H9 (cell line): ENCODE measurements at regions not wholly inside any gene's neighbourhood (a gene's known extent, or its start where the extent isn't known, plus 50 kb on each side); places are given as distances from the start of the nearest gene placed in this dataset.

ENCODE experiments used
- DNase-seq: peaks from one replicate; pipeline ENCODE4 v3.0.0-alpha.2; 2017
- H2AFZ ChIP-seq: one replicate; pipeline ENCODE4 v1.6.1; 2013; ENCODE audit warnings: mild to moderate bottlenecking, low read length, control low read depth, moderate library complexity
- H2AK5ac ChIP-seq: 2 replicates; pipeline ENCODE4 v1.6.1; 2013; ENCODE audit warnings: low read length, control low read depth, mixed read lengths; ENCODE audit not compliant: insufficient read length
- H2BK120ac ChIP-seq: one replicate; pipeline ENCODE4 v1.6.1; 2013; ENCODE audit warnings: low read depth, mild to moderate bottlenecking, low read length, control low read depth, inconsistent platforms; ENCODE audit not compliant: poor library complexity, severe bottlenecking
- H2BK12ac ChIP-seq: 2 replicates; pipeline ENCODE4 v1.6.1; 2013; ENCODE audit warnings: low read length, control low read depth, mixed read lengths, low read depth; ENCODE audit not compliant: insufficient read length
- H2BK15ac ChIP-seq: 2 replicates; pipeline ENCODE4 v1.6.1; 2013; ENCODE audit warnings: low read depth, low read length, control low read depth
- H2BK20ac ChIP-seq: one replicate; pipeline ENCODE4 v1.6.1; 2013; ENCODE audit warnings: low read depth, mild to moderate bottlenecking, low read length, control low read depth, inconsistent platforms; ENCODE audit not compliant: poor library complexity, severe bottlenecking
- H2BK5ac ChIP-seq: 2 replicates; pipeline ENCODE4 v1.6.1; 2013; ENCODE audit warnings: low read length, control low read depth, mixed read lengths; ENCODE audit not compliant: insufficient read length
- H3K14ac ChIP-seq: 2 replicates; pipeline ENCODE4 v1.6.1; 2013; ENCODE audit warnings: low read length, control low read depth; ENCODE audit not compliant: insufficient read depth
- H3K18ac ChIP-seq: 2 replicates; pipeline ENCODE4 v1.6.1; 2013; ENCODE audit warnings: low read depth, mild to moderate bottlenecking, mixed read lengths, low read length, control low read depth; ENCODE audit not compliant: insufficient read length
- H3K23ac ChIP-seq: 2 replicates; pipeline ENCODE4 v1.6.1; 2013; ENCODE audit warnings: low read length, control low read depth, mixed read lengths, low read depth; ENCODE audit not compliant: insufficient read length
- H3K23me2 ChIP-seq: 2 replicates; pipeline ENCODE4 v1.6.1; 2013; ENCODE audit warnings: low read depth, mild to moderate bottlenecking, mixed read lengths, low read length, control low read depth; ENCODE audit not compliant: insufficient read length, poor library complexity, severe bottlenecking
- H3K27ac ChIP-seq: 2 replicates; pipeline ENCODE4 v1.5.1; 2013; ENCODE audit warnings: low read length, control low read depth, mixed read lengths, low read depth; ENCODE audit not compliant: insufficient read length
- H3K27me3 ChIP-seq: 2 replicates; pipeline ENCODE4 v1.6.1; 2013; ENCODE audit warnings: low read length, control low read depth, inconsistent platforms; ENCODE audit not compliant: insufficient read depth
- H3K4ac ChIP-seq: 2 replicates; pipeline ENCODE4 v1.6.1; 2013; ENCODE audit warnings: low read depth, mild to moderate bottlenecking, control low read depth, inconsistent platforms, low read length, moderate library complexity
- H3K4me1 ChIP-seq: 2 replicates; pipeline ENCODE4 v1.6.1; 2013; ENCODE audit warnings: low read length, control low read depth, inconsistent platforms; ENCODE audit not compliant: insufficient read depth
- H3K4me2 ChIP-seq: 2 replicates; pipeline ENCODE4 v1.6.1; 2013; ENCODE audit warnings: low read length, control low read depth, mixed read lengths; ENCODE audit not compliant: insufficient read length, insufficient read depth
- H3K56ac ChIP-seq: 2 replicates; pipeline ENCODE4 v1.6.1; 2013; ENCODE audit warnings: low read depth, mild to moderate bottlenecking, mixed read lengths, low read length, control low read depth; ENCODE audit not compliant: insufficient read length
- H3K79me1 ChIP-seq: 2 replicates; pipeline ENCODE4 v1.6.1; 2013; ENCODE audit warnings: low read depth, mild to moderate bottlenecking, moderate library complexity, low read length, control low read depth, inconsistent platforms; ENCODE audit not compliant: insufficient read depth, poor library complexity, severe bottlenecking
- H3K79me2 ChIP-seq: 2 replicates; pipeline ENCODE4 v1.6.1; 2013; ENCODE audit warnings: low read length, control low read depth, inconsistent platforms; ENCODE audit not compliant: insufficient read depth
- H3K9ac ChIP-seq: 2 replicates; pipeline ENCODE4 v1.6.1; 2013; ENCODE audit warnings: low read length, control low read depth, mixed read lengths; ENCODE audit not compliant: insufficient read length; ENCODE audit errors: extremely low read depth
- H3K9me3 ChIP-seq: one replicate; pipeline ENCODE4 v1.6.1; 2013; ENCODE audit warnings: low read depth, low read length, inconsistent platforms; ENCODE audit not compliant: control insufficient read depth
- H3T11ph ChIP-seq: one replicate; pipeline ENCODE4 v1.6.1; 2013; ENCODE audit warnings: mild to moderate bottlenecking, low read length, control low read depth, inconsistent platforms
- H4K20me1 ChIP-seq: one replicate; pipeline ENCODE4 v1.6.1; 2013; ENCODE audit not compliant: control insufficient read depth, insufficient read length, insufficient read depth
- H4K5ac ChIP-seq: 2 replicates; pipeline ENCODE4 v1.6.1; 2013; ENCODE audit warnings: low read depth, mild to moderate bottlenecking, mixed read lengths, low read length, control low read depth; ENCODE audit not compliant: insufficient read length
- H4K8ac ChIP-seq: replicated peaks from 2 replicates; pipeline ENCODE4 v1.6.1; 2013; ENCODE audit warnings: low read length, control low read depth, mixed read lengths, low read depth; ENCODE audit not compliant: insufficient read length
- H4K91ac ChIP-seq: 2 replicates; pipeline ENCODE4 v1.6.1; 2013; ENCODE audit warnings: low read depth, mild to moderate bottlenecking, moderate library complexity, mixed read lengths, low read length, control low read depth; ENCODE audit not compliant: insufficient read length
- H3K27ac Mint-ChIP-seq, 3 experiments: 2 replicates in 2 of 3; 3 replicates in 1 of 3; pipeline ENCODE4 v1.8.0; 2020 to 2021; ENCODE audit warnings: mixed read lengths in 3 of 3, mild to moderate bottlenecking in 1 of 3, moderate library complexity in 1 of 3
- H3K27me3 Mint-ChIP-seq: 2 replicates; pipeline ENCODE4 v1.8.0; 2021; ENCODE audit warnings: low read depth, mild to moderate bottlenecking, moderate library complexity, mixed read lengths
- H3K36me3 Mint-ChIP-seq, 3 experiments: 2 replicates in 2 of 3; 3 replicates in 1 of 3; pipeline ENCODE4 v1.8.0; 2020 to 2021; ENCODE audit warnings: low read depth in 3 of 3, mixed read lengths in 3 of 3; ENCODE audit not compliant: insufficient read depth in 1 of 3
- H3K4me1 Mint-ChIP-seq, 2 experiments: 2 replicates each; pipeline ENCODE4 v1.8.0; 2020; ENCODE audit warnings: mixed read lengths in 2 of 2
- H3K4me3 Mint-ChIP-seq, 2 experiments: 2 replicates in 1 of 2; 3 replicates in 1 of 2; pipeline ENCODE4 v1.8.0; 2020 to 2021; ENCODE audit warnings: mild to moderate bottlenecking in 2 of 2, mixed read lengths in 2 of 2, moderate library complexity in 1 of 2
- H3K9me3 Mint-ChIP-seq, 2 experiments: 2 replicates in 1 of 2; 3 replicates in 1 of 2; pipeline ENCODE4 v1.8.0; 2020; ENCODE audit warnings: mild to moderate bottlenecking in 2 of 2, mixed read lengths in 2 of 2, moderate library complexity in 1 of 2
- CTCF ChIP-seq: fragments of 200-600 bp; sonication (generic); conservative IDR thresholded peaks from 3 replicates; pipeline ENCODE4 v1.8.0; 2021; ENCODE audit warnings: antibody characterized with exemption, mild to moderate bottlenecking
- WGBS: extraction: QIAGEN DNeasy Blood & Tissue Kit; methylation state at CpG from one replicate; pipeline ENCODE4 v1.1.7; 2013; ENCODE audit warnings: missing lambda C conversion rate, low lambda C conversion rate, mixed read lengths; ENCODE audit not compliant: insufficient read length; ENCODE audit errors: extremely low coverage; 5-methylcytosine and 5-hydroxymethylcytosine counted together

GRCh38 chr3:153257673-153258351 is 95.8 kb downstream of the RAP2B start:
- H3K18ac ChIP-seq, result no peak overlapping the region
- H4K91ac ChIP-seq, result no peak overlapping the region
- WGBS, result no CpG with 5 or more reads among the region's 2 CpGs
- no peak overlapping the region for H3K9ac ChIP-seq
- Mint-ChIP-seq H3K4me3 (no peak overlapping the region), H3K9me3 (no peaks in the 10 kb centered on the region), H3K4me1 (peaks cover 12 to 17% of the 10 kb centered on the region in 2 experiments), H3K27ac (no peak overlapping the region), H3K27me3 (no peaks in the 10 kb centered on the region), H3K36me3 (no peaks in the 10 kb centered on the region)
- H3K14ac ChIP-seq, result no peak overlapping the region
- no peak overlapping the region for H4K5ac ChIP-seq
- H3K79me1 ChIP-seq, result no peaks in the 10 kb centered on the region
- no peak for TF ChIP-seq CTCF
- no peak overlapping the region for H2AK5ac ChIP-seq
- no peak overlapping the region for H2BK20ac ChIP-seq
- H3K79me2 ChIP-seq, result no peaks in the 10 kb centered on the region
- H3K4me2 ChIP-seq, result no peak overlapping the region
- no peak overlapping the region for H2BK5ac ChIP-seq
- no peak overlapping the region for H3K27ac ChIP-seq
- H3K4me1 ChIP-seq, result peaks cover 2% of the 10 kb centered on the region; the same call in 1 of the 2 replicates
- no peak overlapping the region for H4K8ac ChIP-seq
- no peaks in the 10 kb centered on the region for H4K20me1 ChIP-seq
- H2BK12ac ChIP-seq, result no peak overlapping the region
- no peaks in the 10 kb centered on the region for H3K27me3 ChIP-seq
- no peaks in the 10 kb centered on the region for H3K9me3 ChIP-seq
- H3T11ph ChIP-seq, result no peak overlapping the region
- no peaks in the 10 kb centered on the region for H3K23me2 ChIP-seq
- H2BK15ac ChIP-seq, result no peak overlapping the region
- no peak overlapping the region for H3K56ac ChIP-seq
- no peak overlapping the region for H3K23ac ChIP-seq
- no peak for DNase-seq
- H2BK120ac ChIP-seq, result no peak overlapping the region
- H3K4ac ChIP-seq, result no peak overlapping the region
- no peak overlapping the region for H2AFZ ChIP-seq
